Transverse colon (tissue), 4 donors: ENCODE measurements at regions not wholly inside any gene's neighbourhood (a gene's known extent, or its start where the extent isn't known, plus 50 kb on each side); places are given as distances from the start of the nearest gene placed in this dataset.

ENCODE experiments used
- DNase-seq: peaks from one replicate; pipeline ENCODE4 v3.0.0-alpha.2; 2019
- H3K27ac ChIP-seq, 4 donors: fragments of 200-600 bp; sonication (generic); 2 replicates each; pipeline ENCODE4 v1.5.1; 2016 to 2018; ENCODE audit warnings: inconsistent platforms in 4 of 4
- H3K27me3 ChIP-seq: fragments of 200-600 bp; sonication (generic); 2 replicates; pipeline ENCODE4 v1.5.1; 2017; ENCODE audit warnings: inconsistent platforms
- H3K36me3 ChIP-seq, 4 donors: fragments of 200-600 bp; sonication (generic); 2 replicates each; pipeline ENCODE4 v1.5.1; 2017 to 2019; ENCODE audit warnings: inconsistent platforms in 4 of 4
- H3K4me1 ChIP-seq, 4 donors: fragments of 200-600 bp; sonication (generic); 2 replicates each; pipeline ENCODE4 v1.5.1; 2017 to 2020; ENCODE audit warnings: inconsistent platforms in 4 of 4
- H3K4me3 ChIP-seq, 4 donors: fragments of 200-600 bp; sonication (generic); 1 replicate in 1 of 4; 2 replicates in 3 of 4; pipeline versions ENCODE4 v1.5.1 to v1.6.1; 2017 to 2019; ENCODE audit warnings: inconsistent platforms in 4 of 4
- H3K9me3 ChIP-seq, 2 donors: fragments of 200-600 bp; sonication (generic); 2 replicates each; pipeline ENCODE4 v1.5.1; 2017 to 2019; ENCODE audit warnings: inconsistent platforms in 2 of 2
- EP300 ChIP-seq: sonication (generic); formaldehyde crosslinking; IDR thresholded peaks from one replicate; pipeline ENCODE4 v1.6.1; 2017; ENCODE audit warnings: antibody characterized with exemption, low read depth
- POLR2A ChIP-seq: fragments of 450-650 bp; IDR thresholded peaks from one replicate; pipeline ENCODE4 v1.6.1; 2016; ENCODE audit warnings: antibody characterized with exemption, mild to moderate bottlenecking, moderate library complexity
- POLR2AphosphoS5 ChIP-seq, 3 donors: sonication (generic); formaldehyde crosslinking; IDR thresholded peaks; one replicate each; pipeline ENCODE4 v1.6.1; 2016; ENCODE audit warnings: antibody characterized with exemption in 3 of 3
- WGBS, 2 donors: methylation state at CpG; one replicate each; pipeline ENCODE4 v1.1.5; 2018; ENCODE audit warnings: low coverage in 1 of 2; 5-methylcytosine and 5-hydroxymethylcytosine counted together
- in situ Hi-C, 4 donors: fragments of 200-750 bp; cut with MboI; loops; one replicate each; pipeline versions ENCODE4 v1.15.0 to v1.15.1; 2017; ENCODE audit warnings: low sequenced_read_pairs in 3 of 4, low pct_ligation_motif_present in 1 of 4, low pct_unique_long_range_greater_than_20kb in 1 of 4
- intact Hi-C: fragments of 100-400 bp; cut with DNase I; formaldehyde crosslinking; loops from one replicate; pipeline ENCODE4 v1.15.1; 2023; ENCODE audit warnings: low total_unique reads
- TF ChIP-seq, protein P1 (sequence below), 5 experiments: fragments of 200-600 bp in 3 of 5; fragments of 450-650 bp in 2 of 5; sonication (generic) in 3 of 5; IDR thresholded peaks; 1 replicate in 2 of 5; 2 replicates in 3 of 5; pipeline ENCODE4 v1.5.1; 2016 to 2017; ENCODE audit warnings: antibody characterized with exemption in 5 of 5, inconsistent platforms in 3 of 5, mild to moderate bottlenecking in 2 of 5, moderate library complexity in 1 of 5

GRCh38 chr6:170226647-170227046, 64.2 kb downstream of the DLL1 start:
- no peak for DNase-seq
- peaks cover 0 to 12% (median 2%) of the 10 kb centered on the region in 4 donors for H3K4me1 ChIP-seq
- no peak overlapping the region for H3K27ac ChIP-seq
- no peaks in the 10 kb centered on the region for H3K27me3 ChIP-seq
- TF ChIP-seq POLR2A (no peak), POLR2AphosphoS5 (IDR thresholded peaks at IDR 0.05) (no peak), EP300 (no peak)
- TF ChIP-seq, protein P1, sequence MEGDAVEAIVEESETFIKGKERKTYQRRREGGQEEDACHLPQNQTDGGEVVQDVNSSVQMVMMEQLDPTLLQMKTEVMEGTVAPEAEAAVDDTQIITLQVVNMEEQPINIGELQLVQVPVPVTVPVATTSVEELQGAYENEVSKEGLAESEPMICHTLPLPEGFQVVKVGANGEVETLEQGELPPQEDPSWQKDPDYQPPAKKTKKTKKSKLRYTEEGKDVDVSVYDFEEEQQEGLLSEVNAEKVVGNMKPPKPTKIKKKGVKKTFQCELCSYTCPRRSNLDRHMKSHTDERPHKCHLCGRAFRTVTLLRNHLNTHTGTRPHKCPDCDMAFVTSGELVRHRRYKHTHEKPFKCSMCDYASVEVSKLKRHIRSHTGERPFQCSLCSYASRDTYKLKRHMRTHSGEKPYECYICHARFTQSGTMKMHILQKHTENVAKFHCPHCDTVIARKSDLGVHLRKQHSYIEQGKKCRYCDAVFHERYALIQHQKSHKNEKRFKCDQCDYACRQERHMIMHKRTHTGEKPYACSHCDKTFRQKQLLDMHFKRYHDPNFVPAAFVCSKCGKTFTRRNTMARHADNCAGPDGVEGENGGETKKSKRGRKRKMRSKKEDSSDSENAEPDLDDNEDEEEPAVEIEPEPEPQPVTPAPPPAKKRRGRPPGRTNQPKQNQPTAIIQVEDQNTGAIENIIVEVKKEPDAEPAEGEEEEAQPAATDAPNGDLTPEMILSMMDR (IDR thresholded peaks at IDR 0.05) = no peak
- no peaks in the 10 kb centered on the region for H3K36me3 ChIP-seq
- in situ Hi-C loops (no loop called here), intact Hi-C loops (no loop called here)
- WGBS, 2 donors = 71% methylated on average over 9 of the region's 9 CpGs; no CpG with 5 or more reads in 1 of the 2 donors
- no peaks in the 10 kb centered on the region for H3K9me3 ChIP-seq
- H3K4me3 ChIP-seq = no peak overlapping the region

DNA sequence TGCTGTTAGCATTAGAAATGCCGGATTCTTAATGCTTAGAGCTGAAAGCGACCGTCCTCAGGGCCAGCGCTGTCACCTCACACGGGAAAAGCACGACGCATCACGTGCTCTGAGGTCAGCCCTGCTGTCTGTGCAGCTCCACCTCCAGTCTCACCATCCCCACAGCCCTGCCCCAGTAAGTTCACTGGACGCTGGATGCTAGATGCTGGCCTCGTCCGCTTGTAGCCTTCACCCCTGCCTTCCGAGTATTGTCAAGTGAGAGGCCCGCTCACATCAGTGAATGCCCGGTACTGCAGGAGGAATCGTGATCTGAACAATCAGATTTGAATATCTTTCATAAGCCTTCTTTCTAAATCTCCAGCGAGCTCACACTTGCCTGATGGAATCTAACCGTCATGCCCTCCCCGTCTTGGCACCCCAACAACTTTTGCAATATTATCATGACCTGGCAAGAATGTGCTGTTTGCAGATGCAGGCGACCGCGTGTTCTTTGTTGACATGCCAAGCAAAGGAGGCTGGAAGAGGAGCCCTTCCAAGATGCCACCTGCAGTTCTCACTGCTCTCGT, 64.9 kb downstream of the DLL1 start:
- no peak overlapping the region for H3K4me3 ChIP-seq
- H3K27me3 ChIP-seq = no peaks in the 10 kb centered on the region
- no peak overlapping the region for H3K27ac ChIP-seq
- TF ChIP-seq POLR2A (no peak), POLR2AphosphoS5 (IDR thresholded peaks at IDR 0.05) (no peak), EP300 (no peak)
- TF ChIP-seq, protein P1 (IDR thresholded peaks at IDR 0.05) = no peak
- H3K4me1 ChIP-seq = peaks cover 0 to 12% (median 2%) of the 10 kb centered on the region in 4 donors
- 79 to 87% methylated on average over 7 to 22 of the region's 22 CpGs for WGBS, 2 donors
- no peaks in the 10 kb centered on the region for H3K36me3 ChIP-seq
- no peaks in the 10 kb centered on the region for H3K9me3 ChIP-seq
- intact Hi-C loops = no loop called here
- no peak for DNase-seq
- in situ Hi-C loops = no loop called here

DNA sequence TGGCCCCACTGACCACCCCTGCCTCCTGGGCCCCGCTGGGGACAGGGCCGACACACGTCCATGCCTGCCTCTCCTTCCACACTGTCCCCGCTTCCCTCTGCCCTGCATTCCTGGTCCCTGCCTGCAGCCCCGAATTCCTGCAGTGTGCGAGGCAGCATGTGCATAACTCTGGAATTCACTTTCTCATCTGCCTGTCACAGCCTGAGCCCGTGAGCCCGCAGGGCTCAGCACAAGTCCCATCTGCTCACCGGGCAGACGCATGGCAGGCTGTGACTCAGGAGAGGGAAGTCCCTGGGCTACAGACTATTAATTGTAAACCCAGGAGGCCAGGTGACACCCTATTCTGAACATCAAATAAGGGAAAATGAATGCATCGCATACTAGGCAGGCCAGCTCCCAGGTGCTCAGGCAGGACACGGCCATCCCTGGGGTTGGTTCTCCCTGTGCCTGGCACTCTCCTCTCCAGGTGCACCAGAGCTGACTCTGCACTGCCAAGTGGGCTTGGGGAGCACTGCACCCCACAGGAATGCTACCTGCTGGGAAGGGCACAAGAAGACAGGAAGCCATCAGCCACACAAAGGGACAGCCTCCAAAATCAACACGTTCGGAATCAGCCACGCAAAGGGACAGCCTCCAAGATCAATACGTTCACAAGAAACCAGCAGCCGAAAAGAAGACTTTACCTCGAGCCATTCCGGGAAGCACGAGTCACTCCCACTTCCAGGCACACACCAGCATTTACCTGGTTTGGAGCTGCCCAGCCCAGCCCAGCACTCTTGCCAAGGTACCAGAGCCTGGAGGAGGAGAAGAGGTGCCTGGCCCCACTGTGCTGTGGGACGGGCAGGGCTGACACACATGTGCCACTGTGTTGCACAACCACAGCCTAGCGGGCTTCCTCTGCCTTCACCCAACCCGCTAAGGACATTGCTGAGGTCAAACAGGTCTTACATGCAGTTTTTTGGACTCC, 65.9 kb downstream of the DLL1 start:
- intact Hi-C loops = no loop called here
- H3K27me3 ChIP-seq = no peaks in the 10 kb centered on the region
- TF ChIP-seq, protein P1 (IDR thresholded peaks at IDR 0.05) = no peak
- in situ Hi-C loops = no loop called here
- WGBS, 2 donors = 78 to 82% methylated on average over 2 to 23 of the region's 23 CpGs
- DNase-seq = no peak
- H3K9me3 ChIP-seq = no peaks in the 10 kb centered on the region
- peaks cover 0 to 12% (median 2%) of the 10 kb centered on the region in 4 donors for H3K4me1 ChIP-seq
- H3K4me3 ChIP-seq = no peak overlapping the region
- no peak overlapping the region for H3K27ac ChIP-seq
- H3K36me3 ChIP-seq = no peaks in the 10 kb centered on the region

GRCh38 chr6:170223718-170224693, 66.9 kb downstream of the DLL1 start:
- no peak overlapping the region for H3K27ac ChIP-seq
- in situ Hi-C loops = no loop called here
- DNase-seq = no peak
- no peaks in the 10 kb centered on the region for H3K36me3 ChIP-seq
- H3K4me3 ChIP-seq = no peak overlapping the region
- intact Hi-C loops = no loop called here
- TF ChIP-seq POLR2A = no peak
- TF ChIP-seq POLR2AphosphoS5 (IDR thresholded peaks at IDR 0.05) = no peak
- TF ChIP-seq, protein P1 (IDR thresholded peaks at IDR 0.05) = no peak
- TF ChIP-seq EP300 = no peak
- H3K9me3 ChIP-seq = no peaks in the 10 kb centered on the region
- H3K27me3 ChIP-seq = no peaks in the 10 kb centered on the region
- 67 to 86% methylated on average over 4 to 25 of the region's 25 CpGs for WGBS, 2 donors
- peaks cover 0 to 12% (median 2%) of the 10 kb centered on the region in 4 donors for H3K4me1 ChIP-seq
